ENCODE measurements at regions not wholly inside any gene's neighbourhood (a gene's known extent, or its start where the extent isn't known, plus 50 kb on each side); places are given as distances from the start of the nearest gene placed in this dataset.
"Not testable (repeated sequence)": the region's sequence is repeated elsewhere in the genome, so short reads cannot be mapped to it uniquely, and the experiment has no call there.

- no peak for DNase-seq
Observed at GRCh38 chr18:2201036-2201600, 370.2 kb downstream of the METTL4 start.

DNA sequence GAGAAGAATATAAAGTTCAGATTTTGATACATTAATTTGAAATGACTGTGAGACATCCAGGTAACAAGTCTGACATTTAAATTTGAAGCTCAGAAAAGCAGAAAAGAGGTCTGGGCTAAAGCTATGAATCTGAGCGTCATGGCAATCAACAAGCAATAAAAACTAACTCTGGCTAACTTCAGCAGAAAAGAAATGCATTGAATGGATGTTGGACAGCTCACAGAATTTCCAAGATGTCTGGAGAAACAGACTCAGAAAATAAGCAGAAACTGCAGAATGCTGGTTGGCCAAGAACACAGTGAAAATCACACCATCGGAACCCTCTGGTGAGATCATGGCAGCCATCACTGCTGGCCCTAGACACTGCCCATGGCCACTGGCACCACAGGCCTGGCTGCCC is 366.6 kb downstream of the METTL4 start:
- DNase-seq: no peak

- no peak for DNase-seq
Observed at GRCh38 chr18:2207294-2207693, 364.0 kb downstream of the METTL4 start.

DNA sequence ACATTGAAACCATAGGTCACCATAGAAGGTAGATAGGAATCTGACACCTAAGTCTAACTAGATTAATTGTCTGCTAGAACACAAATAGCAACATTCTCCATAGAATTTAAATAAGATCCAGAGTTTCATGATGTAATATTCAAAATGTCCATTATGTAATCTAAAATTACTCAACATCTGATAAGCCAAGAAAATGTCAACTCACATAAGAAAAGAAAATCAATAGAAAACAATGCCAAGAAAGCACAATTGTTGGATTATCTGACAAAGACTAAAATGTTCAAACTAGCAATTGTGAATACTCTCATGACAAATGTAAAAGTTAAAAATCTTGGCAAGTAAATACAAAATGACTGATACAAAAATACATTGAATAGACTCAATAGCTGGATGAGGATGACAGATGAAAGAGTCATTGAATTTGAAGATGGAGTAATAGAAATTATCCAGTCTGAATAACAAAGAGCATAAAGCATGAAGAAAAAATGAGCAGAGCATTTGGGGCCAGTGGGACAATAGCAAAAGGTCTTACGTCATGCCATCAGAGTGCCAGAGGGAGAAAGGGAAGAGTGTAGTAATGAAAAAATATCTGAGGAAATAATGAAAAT is 358.6 kb downstream of the METTL4 start:
- no peak for DNase-seq

DNA sequence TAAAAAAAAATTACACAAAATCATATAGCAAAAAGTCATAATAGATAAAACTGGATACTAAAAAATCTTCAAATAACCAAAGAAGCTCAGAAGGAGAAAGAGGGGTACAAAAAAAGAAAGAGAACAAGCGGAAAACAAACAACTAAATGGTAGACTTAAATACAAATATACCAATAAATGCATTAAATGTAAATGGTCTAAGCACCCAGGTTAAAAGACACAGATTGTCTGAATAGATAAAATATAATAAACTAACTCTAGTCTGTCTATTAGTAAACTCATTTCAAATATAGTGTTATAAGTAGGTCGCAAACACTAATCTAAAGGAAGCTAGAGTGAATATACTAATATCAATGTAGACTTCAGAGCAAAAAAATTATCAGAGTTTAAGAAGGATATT is 357.4 kb downstream of the METTL4 start:
- DNase-seq: no peak

DNA sequence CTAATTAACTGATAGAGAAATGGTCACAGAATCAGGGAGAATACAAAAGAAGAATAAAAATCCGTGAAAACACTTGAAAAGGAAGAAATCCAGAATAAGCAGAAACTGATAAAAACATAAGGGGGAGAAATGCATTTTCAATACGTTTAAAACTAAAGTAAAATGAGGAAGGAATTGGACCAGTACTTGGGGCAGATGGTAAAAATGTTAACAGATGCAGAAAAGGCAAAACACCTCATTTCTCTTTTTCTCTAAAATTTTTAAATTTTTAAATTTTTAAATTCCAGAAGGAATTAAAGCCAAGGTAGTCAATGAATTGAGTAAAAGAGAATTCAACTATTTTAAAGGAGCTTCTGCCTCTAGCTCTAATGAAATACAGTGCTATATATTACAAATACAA is 353.9 kb downstream of the METTL4 start:
- no peak for DNase-seq

DNA sequence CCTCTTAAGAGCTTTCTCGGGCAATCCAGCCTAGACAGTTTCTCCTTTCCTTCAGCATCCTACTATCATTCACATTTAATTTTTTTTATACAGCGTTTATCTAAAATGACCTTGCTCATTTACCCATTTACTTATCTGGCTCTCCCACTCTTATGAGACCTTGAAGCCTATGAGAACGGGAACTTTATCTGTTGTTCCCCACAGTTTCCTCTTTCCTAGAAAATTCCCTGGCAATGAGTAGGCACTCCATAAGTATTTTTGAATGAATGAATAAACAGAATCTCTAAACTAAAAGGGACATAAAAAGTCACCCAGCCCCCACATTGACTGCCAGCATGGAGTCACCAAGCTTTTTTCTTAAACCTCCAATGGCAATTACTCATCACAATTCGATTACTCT is 353.2 kb downstream of the METTL4 start:
- no peak for DNase-seq

GRCh38 chr18:2219706-2220105 is 351.6 kb downstream of the METTL4 start:
- DNase-seq: no peak

GRCh38 chr18:2222270-2223185 is 348.8 kb downstream of the METTL4 start:
- DNase-seq: no peak

GRCh38 chr18:2223449-2223848 is 347.9 kb downstream of the METTL4 start:
- no peak for DNase-seq

DNA sequence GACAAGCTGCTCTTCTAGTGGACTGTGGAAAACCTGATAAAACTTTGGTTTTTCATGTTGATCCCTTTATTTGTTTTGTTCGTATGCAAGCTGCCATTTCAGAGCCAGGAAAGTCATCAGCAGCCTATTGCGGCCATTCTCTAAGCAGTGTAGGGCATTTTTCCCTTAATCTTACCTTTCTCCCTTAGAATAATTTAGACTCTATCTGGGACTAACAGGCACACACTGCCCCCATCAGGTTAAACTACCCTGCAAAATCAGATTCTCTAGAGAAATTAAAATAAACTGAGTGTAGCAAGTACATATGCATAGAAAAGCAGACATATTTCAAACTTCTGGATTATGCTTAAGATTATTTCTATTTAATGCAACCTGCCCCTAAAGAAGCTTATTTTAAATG is 347.5 kb downstream of the METTL4 start:
- DNase-seq: no peak

DNA sequence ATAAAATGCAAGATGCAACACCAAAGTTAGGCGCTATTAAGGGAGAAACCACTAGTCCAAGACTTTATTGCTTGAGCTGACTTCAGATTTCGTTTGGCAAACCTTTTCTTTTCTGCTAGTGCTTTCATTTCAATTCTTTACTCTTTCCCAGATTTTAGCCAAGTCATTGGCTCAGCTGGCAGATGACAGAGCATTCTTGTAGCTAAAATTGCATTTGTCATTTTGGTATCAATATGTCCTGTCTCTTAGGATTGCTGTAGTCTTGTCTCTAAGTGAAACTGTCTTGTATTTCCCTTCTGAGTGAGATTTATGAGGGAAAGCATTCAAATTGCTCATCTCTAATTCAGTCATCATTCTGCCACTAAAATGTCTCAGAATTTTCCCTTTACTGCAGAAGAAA is 335.1 kb downstream of the METTL4 start:
- no peak for DNase-seq

GRCh38 chr18:2237706-2238105 is 333.6 kb downstream of the METTL4 start:
- DNase-seq: no peak

DNA sequence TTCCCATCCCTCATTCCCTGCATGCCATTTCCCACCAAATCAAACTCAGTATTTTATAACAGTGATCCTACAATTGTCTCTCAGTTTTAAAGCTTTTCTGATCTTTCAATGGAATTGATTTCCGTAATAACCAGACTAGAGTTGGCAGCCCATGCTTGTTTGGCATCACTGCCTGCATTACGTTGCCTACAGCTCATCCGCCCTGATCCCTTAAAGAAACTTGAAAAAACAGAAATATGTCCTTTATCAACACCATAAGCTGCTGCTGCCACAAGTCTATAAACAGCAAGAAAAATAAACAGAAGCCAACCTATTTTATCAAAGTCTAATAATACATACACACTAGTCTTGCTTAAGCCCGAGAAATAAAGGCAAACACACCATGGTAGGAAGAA is 331.0 kb downstream of the METTL4 start:
- DNase-seq: no peak

DNA sequence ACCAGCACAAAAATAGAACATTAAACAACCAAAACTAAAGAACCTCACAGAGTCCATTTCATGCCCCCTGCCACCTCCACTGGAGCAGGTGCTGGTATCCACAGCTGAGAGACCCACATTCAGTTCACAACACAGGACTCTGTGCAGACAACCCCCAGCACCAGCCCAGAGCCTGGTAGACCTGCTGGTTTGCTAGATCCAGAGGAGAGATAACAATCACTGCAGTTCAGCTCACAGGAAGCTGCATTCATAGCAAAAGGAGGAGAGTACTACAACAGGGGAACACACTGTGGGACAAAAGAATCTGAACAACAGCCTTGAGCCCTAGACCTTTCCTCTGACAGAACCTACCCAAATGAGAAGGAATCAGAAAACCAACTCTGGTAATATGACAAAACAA is 326.7 kb downstream of the METTL4 start:
- no peak for DNase-seq

- not testable (repeated sequence) for DNase-seq
Observed at GRCh38 chr18:2247101-2247500, 324.2 kb downstream of the METTL4 start.

- no peak for DNase-seq
Observed at GRCh38 chr18:2254977-2255376, 316.3 kb downstream of the METTL4 start.

DNA sequence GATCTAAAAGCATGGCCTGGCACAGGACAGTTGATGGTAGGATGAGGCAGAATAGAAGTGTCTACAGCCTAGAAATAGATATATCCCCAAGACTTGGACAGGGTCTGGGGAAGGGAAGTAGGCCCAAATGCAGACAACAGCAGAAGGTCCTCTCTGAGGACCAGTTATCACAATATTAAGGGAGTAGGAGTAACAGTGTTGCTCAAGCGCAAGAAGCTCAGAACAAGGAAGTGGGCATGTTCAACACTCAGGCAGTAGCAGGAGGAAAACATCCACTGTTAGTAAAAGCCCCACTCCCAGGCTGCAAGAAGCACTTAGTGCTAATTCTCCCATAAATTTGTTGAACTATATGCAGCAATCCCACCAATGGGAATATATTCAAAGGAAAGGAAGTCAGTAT is 314.7 kb downstream of the METTL4 start:
- DNase-seq: no peak

DNA sequence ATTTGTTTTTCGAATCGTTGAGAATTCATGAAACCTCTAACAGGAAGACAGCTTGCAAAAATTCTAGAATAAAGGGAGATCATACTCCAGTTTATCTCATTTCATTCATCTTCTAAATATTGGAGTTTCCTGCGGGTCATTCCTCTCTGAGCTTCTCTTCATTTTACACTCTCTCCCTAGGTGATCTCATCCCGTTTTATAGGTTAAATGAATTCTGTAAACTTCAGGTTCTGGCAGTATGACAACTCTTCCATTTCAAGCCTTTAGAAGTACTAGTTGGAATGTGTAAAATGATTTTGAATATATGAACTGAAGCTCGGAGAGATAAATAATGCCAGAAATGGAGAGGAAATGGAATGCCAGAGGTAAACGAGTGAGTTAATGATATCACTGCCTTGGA is 312.4 kb downstream of the METTL4 start:
- DNase-seq: no peak

GRCh38 chr18:2263303-2263890 is 307.9 kb downstream of the METTL4 start:
- DNase-seq: no peak

- no peak for DNase-seq
Observed at GRCh38 chr18:2274613-2275012, 296.7 kb downstream of the METTL4 start.

DNA sequence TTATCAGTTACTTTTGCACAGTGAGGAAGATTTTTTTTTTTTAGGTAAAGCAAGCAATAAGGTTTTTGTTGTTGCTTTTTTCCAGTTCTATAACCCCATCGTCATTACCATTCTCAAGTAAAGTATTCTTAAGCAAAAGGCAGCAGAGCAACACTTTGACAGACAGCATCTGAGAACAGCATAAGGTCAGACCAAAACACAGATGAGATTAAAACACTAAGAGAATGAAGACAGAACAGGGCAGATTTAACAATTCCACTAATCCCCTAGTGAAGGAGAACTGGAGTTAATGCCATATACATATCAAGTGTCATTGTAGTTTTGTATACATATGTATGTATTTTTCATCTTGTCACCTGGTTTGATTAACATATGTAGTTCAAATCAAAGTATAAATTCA is 290.2 kb downstream of the METTL4 start:
- DNase-seq: no peak

DNA sequence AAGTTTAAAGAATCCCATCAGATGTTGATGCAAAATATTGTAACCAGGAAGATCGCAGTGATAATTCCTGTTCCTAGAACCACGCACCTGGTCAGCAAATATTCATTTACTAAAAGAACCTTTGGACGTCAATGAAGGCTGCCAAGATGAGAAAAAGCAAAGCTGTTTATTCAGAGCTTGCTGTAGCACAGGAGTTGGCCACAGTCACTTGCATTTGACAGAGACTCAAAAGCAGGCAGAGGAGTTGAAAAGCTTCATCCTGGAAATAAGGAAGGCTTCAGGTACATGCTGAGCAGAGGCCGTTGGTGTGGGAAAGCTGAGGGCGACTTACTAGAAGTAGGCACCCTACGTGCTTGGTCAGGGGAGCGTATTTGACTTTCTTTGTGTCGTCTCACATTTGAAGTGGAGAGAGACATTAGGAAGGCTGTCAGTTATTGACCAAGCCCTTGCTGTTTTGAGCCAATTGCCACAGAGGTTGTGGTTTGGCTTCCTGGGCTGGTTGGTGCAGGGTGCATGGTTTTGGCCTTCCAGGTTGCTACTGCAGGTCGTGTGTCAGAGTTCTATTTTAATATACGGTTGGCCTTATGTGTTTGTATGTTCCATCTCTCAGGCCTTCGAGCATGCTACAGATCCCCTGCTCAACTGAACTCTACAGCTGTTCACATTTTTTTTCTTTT is 289.6 kb downstream of the METTL4 start:
- DNase-seq: no peak

Data from activated T-cell treated with anti-CD3 and anti-CD28 coated beads for 4 hours (primary cell).